CD14-positive monocyte (primary cell): ENCODE measurements at regions not wholly inside any gene's neighbourhood (a gene's known extent, or its start where the extent isn't known, plus 50 kb on each side); places are given as distances from the start of the nearest gene placed in this dataset.

Source experiments
- DNase-seq, 3 donors: peaks; one replicate each; pipeline ENCODE4 v3.0.0-alpha.2; 2011 to 2022
- H2AFZ ChIP-seq: 2 replicates; pipeline ENCODE4 v1.6.0; 2012; ENCODE audit warnings: mild to moderate bottlenecking, low read depth, low read length, inconsistent platforms; ENCODE audit not compliant: insufficient read depth, poor library complexity, severe bottlenecking
- H3K27ac ChIP-seq, 2 donors: 1 replicate in 1 of 2; 2 replicates in 1 of 2; pipeline ENCODE4 v1.5.1; 2012 to 2013; ENCODE audit warnings: low read length in 2 of 2, control low read depth in 1 of 2, inconsistent platforms in 1 of 2, low read depth in 1 of 2, mild to moderate bottlenecking in 1 of 2
- H3K27me3 ChIP-seq, 2 donors: one replicate each; pipeline versions ENCODE4 v1.6.0 to v1.6.1; 2011 to 2013; ENCODE audit warnings: low read length in 2 of 2; ENCODE audit not compliant: control insufficient read depth in 2 of 2, insufficient read depth in 2 of 2
- H3K36me3 ChIP-seq, 2 donors: replicated peaks in 1 of 2; 1 replicate in 1 of 2; 2 replicates in 1 of 2; pipeline versions ENCODE4 v1.5.1 to v1.6.1; 2012 to 2013; ENCODE audit warnings: low read length in 2 of 2, control low read depth in 1 of 2, inconsistent platforms in 1 of 2, mild to moderate bottlenecking in 1 of 2; ENCODE audit not compliant: insufficient read depth in 2 of 2, control insufficient read depth in 1 of 2
- H3K4me1 ChIP-seq, 2 donors: 1 replicate in 1 of 2; 2 replicates in 1 of 2; pipeline versions ENCODE4 v1.5.1 to v1.6.1; 2012 to 2013; ENCODE audit warnings: low read length in 2 of 2, control low read depth in 1 of 2, inconsistent platforms in 1 of 2, mild to moderate bottlenecking in 1 of 2, moderate library complexity in 1 of 2; ENCODE audit not compliant: insufficient read depth in 2 of 2, control insufficient read depth in 1 of 2
- H3K4me2 ChIP-seq: replicated peaks from 2 replicates; pipeline ENCODE3; 2012; ENCODE audit warnings: low read length, moderate library complexity, mild to moderate bottlenecking; ENCODE audit not compliant: poor library complexity, severe bottlenecking; ENCODE audit errors: extremely low read depth
- H3K4me3 ChIP-seq, 3 experiments: fragments of 200-600 bp in 1 of 3; sonication (generic) in 1 of 3; replicated peaks in 1 of 3; 1 replicate in 2 of 3; 2 replicates in 1 of 3; pipeline ENCODE4 v1.5.1; 2011 to 2013; ENCODE audit warnings: low read length in 3 of 3, mild to moderate bottlenecking in 3 of 3, control low read depth in 2 of 3, low read depth in 2 of 3, inconsistent platforms in 1 of 3, moderate library complexity in 1 of 3
- H3K79me2 ChIP-seq: 2 replicates; pipeline ENCODE4 v1.6.0; 2012; ENCODE audit warnings: mild to moderate bottlenecking, control low read depth, inconsistent platforms, low read length, moderate library complexity; ENCODE audit not compliant: insufficient read depth
- H3K9ac ChIP-seq: 2 replicates; pipeline ENCODE4 v1.6.0; 2017; ENCODE audit warnings: low read length, mild to moderate bottlenecking; ENCODE audit not compliant: insufficient read depth, poor library complexity, severe bottlenecking
- H3K9me3 ChIP-seq, 2 donors: replicated peaks in 1 of 2; 1 replicate in 1 of 2; 2 replicates in 1 of 2; pipeline versions ENCODE4 v1.5.1 to v1.6.1; 2012 to 2013; ENCODE audit warnings: low read length in 2 of 2, control low read depth in 1 of 2; ENCODE audit not compliant: control insufficient read depth in 1 of 2, insufficient read depth in 1 of 2
- H4K20me1 ChIP-seq: 2 replicates; pipeline ENCODE4 v1.6.0; 2012; ENCODE audit warnings: mild to moderate bottlenecking, low read length, control low read depth, moderate library complexity; ENCODE audit not compliant: insufficient read depth
- H3K27ac Mint-ChIP-seq, 7 donors: one replicate each; pipeline ENCODE4 v1.8.0; 2020; ENCODE audit warnings: mild to moderate bottlenecking in 7 of 7, mixed read lengths in 7 of 7, moderate library complexity in 6 of 7, inconsistent platforms in 2 of 7
- H3K27me3 Mint-ChIP-seq, 3 donors: one replicate each; pipeline ENCODE4 v1.8.0; 2021 to 2022; ENCODE audit warnings: low read depth in 3 of 3, mild to moderate bottlenecking in 3 of 3, mixed read lengths in 3 of 3, moderate library complexity in 3 of 3, inconsistent platforms in 1 of 3
- H3K36me3 Mint-ChIP-seq, 2 donors: one replicate each; pipeline ENCODE4 v1.8.0; 2020; ENCODE audit warnings: mixed read lengths in 2 of 2, inconsistent platforms in 1 of 2, mild to moderate bottlenecking in 1 of 2
- H3K4me1 Mint-ChIP-seq: one replicate; pipeline ENCODE4 v1.8.0; 2020; ENCODE audit warnings: mild to moderate bottlenecking, mixed read lengths
- H3K4me3 Mint-ChIP-seq, 2 donors: one replicate each; pipeline ENCODE4 v1.8.0; 2020; ENCODE audit warnings: mild to moderate bottlenecking in 2 of 2, mixed read lengths in 2 of 2, moderate library complexity in 1 of 2
- H3K9me3 Mint-ChIP-seq, 7 donors: one replicate each; pipeline ENCODE4 v1.8.0; 2020 to 2022; ENCODE audit warnings: mixed read lengths in 7 of 7, mild to moderate bottlenecking in 6 of 7, moderate library complexity in 6 of 7, inconsistent platforms in 2 of 7
- CTCF ChIP-seq: fragments of 200-600 bp; IDR thresholded peaks from one replicate; pipeline ENCODE4 v1.8.0; 2022; ENCODE audit warnings: antibody characterized with exemption, mild to moderate bottlenecking
- WGBS: methylation state at CpG from one replicate; pipeline ENCODE4 v1.1.5; 2013; ENCODE audit warnings: missing lambda C conversion rate; ENCODE audit not compliant: insufficient coverage; 5-methylcytosine and 5-hydroxymethylcytosine counted together
- intact Hi-C, 2 donors: fragments of 100-400 bp; cut with micrococcal nuclease; formaldehyde crosslinking; loops; one replicate each; pipeline versions ENCODE4 v1.15.0 to v1.15.1; 2023

GRCh38 chr5:32842813-32843530 lies 131.9 kb downstream of the NPR3 start:
- H3K4me1 Mint-ChIP-seq = peaks cover 2% of the 10 kb centered on the region
- Histone ChIP-seq H3K9ac (no peak overlapping the region), H3K9me3 (no peaks in the 10 kb centered on the region), H3K4me1 (no peaks in the 10 kb centered on the region), H3K36me3 (no peaks in the 10 kb centered on the region), H3K27me3 (no peaks in the 10 kb centered on the region), H3K79me2 (no peaks in the 10 kb centered on the region), H3K27ac (no peak overlapping the region), H4K20me1 (no peaks in the 10 kb centered on the region), H2AFZ (no peak overlapping the region), H3K4me3 (no peak overlapping the region), H3K4me2 (no peak overlapping the region)
- WGBS = 5% methylated on average over 7 of the region's 8 CpGs
- H3K27ac Mint-ChIP-seq = no peak overlapping the region
- H3K36me3 Mint-ChIP-seq = no peaks in the 10 kb centered on the region
- peaks cover 0 to 2% (median 0%) of the 10 kb centered on the region in 7 donors for H3K9me3 Mint-ChIP-seq
- DNase-seq = no peak
- intact Hi-C loops = no loop called here
- H3K27me3 Mint-ChIP-seq = peaks cover 0 to 2% (median 0%) of the 10 kb centered on the region in 3 donors
- no peak overlapping the region for H3K4me3 Mint-ChIP-seq
- no peak for TF ChIP-seq CTCF

- H3K4me1 ChIP-seq = no peaks in the 10 kb centered on the region
- no peaks in the 10 kb centered on the region for H3K36me3 ChIP-seq
- Mint-ChIP-seq H3K4me1 (peaks cover 2% of the 10 kb centered on the region), H3K27me3 (peaks cover 0 to 2% (median 0%) of the 10 kb centered on the region in 3 donors), H3K4me3 (no peak overlapping the region), H3K27ac (no peak overlapping the region), H3K36me3 (no peaks in the 10 kb centered on the region), H3K9me3 (peaks cover 0 to 2% (median 0%) of the 10 kb centered on the region in 7 donors)
- H3K79me2 ChIP-seq = no peaks in the 10 kb centered on the region
- intact Hi-C loops = no loop called here
- no peaks in the 10 kb centered on the region for H3K27me3 ChIP-seq
- H3K27ac ChIP-seq = no peak overlapping the region
- no peaks in the 10 kb centered on the region for H4K20me1 ChIP-seq
- H3K9me3 ChIP-seq = no peaks in the 10 kb centered on the region
- no peak overlapping the region for H3K9ac ChIP-seq
- H3K4me2 ChIP-seq = no peak overlapping the region
- DNase-seq = no peak
- no peak for TF ChIP-seq CTCF
- WGBS = 17% methylated on average over 1 of the region's 3 CpGs
- no peak overlapping the region for H3K4me3 ChIP-seq
- H2AFZ ChIP-seq = no peak overlapping the region
Observed at GRCh38 chr5:32843531-32843895, 132.4 kb downstream of the NPR3 start.
